ENCODE measurements at regions not wholly inside any gene's neighbourhood (a gene's known extent, or its start where the extent isn't known, plus 50 kb on each side); places are given as distances from the start of the nearest gene placed in this dataset.

- TF ChIP-seq CTCF (conservative IDR thresholded peaks at IDR 0.05) (no peak), ZFX (IDR thresholded peaks at IDR 0.05) (no peak)
Measured at GRCh38 chr13:47457626-47458025, 543.4 kb downstream of the SUCLA2 start.

Data from C4-2B (cell line).